Activated naive CD8-positive, alpha-beta T cell treated with anti-CD3 and anti-CD28 coated beads, Interleukin-2, amount 50 U/mL, for 24 hours (primary cell): ENCODE measurements at regions not wholly inside any gene's neighbourhood (a gene's known extent, or its start where the extent isn't known, plus 50 kb on each side); places are given as distances from the start of the nearest gene placed in this dataset.

ENCODE experiments used
- ATAC-seq: fragments of 150-1000 bp; cut with Tn5 transposase; one replicate; pipeline ENCODE4 v1.10.0; 2021
- DNase-seq: peaks from one replicate; pipeline ENCODE4 v3.0.0; 2021
- H3K27ac Mint-ChIP-seq: one replicate; pipeline ENCODE4 v1.8.0; 2021; ENCODE audit warnings: mild to moderate bottlenecking, mixed read lengths
- H3K27me3 Mint-ChIP-seq: one replicate; pipeline ENCODE4 v1.8.0; 2021; ENCODE audit warnings: mixed read lengths
- H3K36me3 Mint-ChIP-seq: one replicate; pipeline ENCODE4 v1.8.0; 2021; ENCODE audit warnings: low read depth, mixed read lengths
- H3K4me1 Mint-ChIP-seq: one replicate; pipeline ENCODE4 v1.8.0; 2021; ENCODE audit warnings: mixed read lengths
- H3K4me3 Mint-ChIP-seq: one replicate; pipeline ENCODE4 v1.8.0; 2021; ENCODE audit warnings: mild to moderate bottlenecking, moderate library complexity, mixed read lengths
- H3K9me3 Mint-ChIP-seq: one replicate; pipeline ENCODE4 v1.8.0; 2021; ENCODE audit warnings: mixed read lengths

- H3K9me3 Mint-ChIP-seq = peaks cover 17% of the 10 kb centered on the region
- H3K36me3 Mint-ChIP-seq = no peaks in the 10 kb centered on the region
- H3K4me1 Mint-ChIP-seq = no peaks in the 10 kb centered on the region
- H3K4me3 Mint-ChIP-seq = no peak overlapping the region
- DNase-seq = no peak
- no peak overlapping the region for H3K27ac Mint-ChIP-seq
- H3K27me3 Mint-ChIP-seq = no peaks in the 10 kb centered on the region
- ATAC-seq = no peak
Measured at GRCh38 chr3:75076481-75076880, 462.0 kb upstream of the CNTN3 start.

- no peak for ATAC-seq
- no peak overlapping the region for H3K27ac Mint-ChIP-seq
- H3K9me3 Mint-ChIP-seq = peaks cover 19% of the 10 kb centered on the region
- no peak overlapping the region for H3K4me3 Mint-ChIP-seq
- H3K4me1 Mint-ChIP-seq = no peaks in the 10 kb centered on the region
- no peaks in the 10 kb centered on the region for H3K27me3 Mint-ChIP-seq
- H3K36me3 Mint-ChIP-seq = no peaks in the 10 kb centered on the region
- no peak for DNase-seq
Measured at GRCh38 chr3:75078290-75078689, 463.8 kb upstream of the CNTN3 start.

GRCh38 chr3:75082845-75083244 lies 468.4 kb upstream of the CNTN3 start:
- no peaks in the 10 kb centered on the region for H3K27me3 Mint-ChIP-seq
- H3K4me3 Mint-ChIP-seq = no peak overlapping the region
- no peaks in the 10 kb centered on the region for H3K4me1 Mint-ChIP-seq
- ATAC-seq (no peak), DNase-seq (no peak)
- H3K9me3 Mint-ChIP-seq = peaks cover 25% of the 10 kb centered on the region
- no peaks in the 10 kb centered on the region for H3K36me3 Mint-ChIP-seq
- no peak overlapping the region for H3K27ac Mint-ChIP-seq

GRCh38 chr3:75089841-75090240 lies 475.4 kb upstream of the CNTN3 start:
- Mint-ChIP-seq H3K27ac (no peak overlapping the region), H3K27me3 (no peaks in the 10 kb centered on the region), H3K4me3 (no peak overlapping the region), H3K36me3 (no peaks in the 10 kb centered on the region), H3K9me3 (peaks cover 16% of the 10 kb centered on the region), H3K4me1 (no peaks in the 10 kb centered on the region)
- no peak for DNase-seq
- no peak for ATAC-seq

GRCh38 chr3:75101329-75102147 lies 487.1 kb upstream of the CNTN3 start:
- no peaks in the 10 kb centered on the region for H3K27me3 Mint-ChIP-seq
- no peak for DNase-seq
- H3K27ac Mint-ChIP-seq = no peak overlapping the region

GRCh38 chr3:75110741-75111140 lies 496.3 kb upstream of the CNTN3 start:
- no peaks in the 10 kb centered on the region for H3K36me3 Mint-ChIP-seq
- H3K27me3 Mint-ChIP-seq = no peaks in the 10 kb centered on the region
- DNase-seq (no peak), ATAC-seq (no peak)
- no peaks in the 10 kb centered on the region for H3K4me1 Mint-ChIP-seq
- peaks cover 3% of the 10 kb centered on the region for H3K9me3 Mint-ChIP-seq
- no peak overlapping the region for H3K27ac Mint-ChIP-seq
- no peak overlapping the region for H3K4me3 Mint-ChIP-seq

More at GRCh38 chr3:75101329-75102147, 487.1 kb upstream of the CNTN3 start:
- ATAC-seq = no peak
- Mint-ChIP-seq H3K4me1 (no peaks in the 10 kb centered on the region), H3K9me3 (peaks cover 22% of the 10 kb centered on the region), H3K36me3 (no peaks in the 10 kb centered on the region), H3K4me3 (no peak overlapping the region)

GRCh38 chr3:75115695-75116094 lies 501.2 kb upstream of the CNTN3 start:
- Mint-ChIP-seq H3K9me3 (peaks cover 6% of the 10 kb centered on the region), H3K4me3 (no peak overlapping the region), H3K27me3 (no peaks in the 10 kb centered on the region), H3K36me3 (no peaks in the 10 kb centered on the region), H3K4me1 (no peaks in the 10 kb centered on the region), H3K27ac (no peak overlapping the region)
- DNase-seq (no peak), ATAC-seq (no peak)

GRCh38 chr3:75118779-75119178 lies 504.3 kb upstream of the CNTN3 start:
- Mint-ChIP-seq H3K27me3 (no peaks in the 10 kb centered on the region), H3K4me3 (no peak overlapping the region), H3K9me3 (peaks cover 6% of the 10 kb centered on the region), H3K27ac (no peak overlapping the region), H3K4me1 (no peaks in the 10 kb centered on the region), H3K36me3 (no peaks in the 10 kb centered on the region)
- DNase-seq = no peak
- ATAC-seq = no peak

GRCh38 chr3:75126556-75126955 lies 512.1 kb upstream of the CNTN3 start:
- H3K27ac Mint-ChIP-seq = no peak overlapping the region
- DNase-seq (no peak), ATAC-seq (no peak)
- H3K9me3 Mint-ChIP-seq = peaks cover 4% of the 10 kb centered on the region
- H3K4me3 Mint-ChIP-seq = no peak overlapping the region
- H3K36me3 Mint-ChIP-seq = no peaks in the 10 kb centered on the region
- H3K27me3 Mint-ChIP-seq = no peaks in the 10 kb centered on the region
- H3K4me1 Mint-ChIP-seq = no peaks in the 10 kb centered on the region

- Mint-ChIP-seq H3K27ac (no peak overlapping the region), H3K9me3 (peaks cover 8% of the 10 kb centered on the region), H3K36me3 (no peaks in the 10 kb centered on the region), H3K4me3 (no peak overlapping the region), H3K27me3 (no peaks in the 10 kb centered on the region), H3K4me1 (no peaks in the 10 kb centered on the region)
- DNase-seq (no peak), ATAC-seq (no peak)
Measured at GRCh38 chr3:75129101-75129500, 514.6 kb upstream of the CNTN3 start.

- no peak for ATAC-seq
- Mint-ChIP-seq H3K4me3 (no peak overlapping the region), H3K4me1 (no peaks in the 10 kb centered on the region)
Measured at GRCh38 chr3:75136100-75136897, 521.8 kb upstream of the CNTN3 start.

GRCh38 chr3:75138345-75138744 lies 523.9 kb upstream of the CNTN3 start:
- Mint-ChIP-seq H3K27ac (no peak overlapping the region), H3K36me3 (no peaks in the 10 kb centered on the region), H3K4me1 (no peaks in the 10 kb centered on the region), H3K9me3 (peaks cover 5% of the 10 kb centered on the region), H3K27me3 (no peaks in the 10 kb centered on the region), H3K4me3 (no peak overlapping the region)
- no peak for ATAC-seq
- DNase-seq = no peak

More at GRCh38 chr3:75136100-75136897, 521.8 kb upstream of the CNTN3 start:
- Mint-ChIP-seq H3K36me3 (no peaks in the 10 kb centered on the region), H3K27me3 (no peaks in the 10 kb centered on the region), H3K9me3 (peaks cover 5% of the 10 kb centered on the region), H3K27ac (no peak overlapping the region)
- DNase-seq = no peak

GRCh38 chr3:75140904-75141615 lies 523.1 kb upstream of the FRG2C start:
- no peaks in the 10 kb centered on the region for H3K4me1 Mint-ChIP-seq
- H3K27me3 Mint-ChIP-seq = no peaks in the 10 kb centered on the region
- H3K27ac Mint-ChIP-seq = no peak overlapping the region
- no peak overlapping the region for H3K4me3 Mint-ChIP-seq
- ATAC-seq (no peak), DNase-seq (no peak)
- no peaks in the 10 kb centered on the region for H3K9me3 Mint-ChIP-seq
- H3K36me3 Mint-ChIP-seq = no peaks in the 10 kb centered on the region

- ATAC-seq (no peak), DNase-seq (no peak)
- no peaks in the 10 kb centered on the region for H3K4me1 Mint-ChIP-seq
- no peaks in the 10 kb centered on the region for H3K27me3 Mint-ChIP-seq
- no peaks in the 10 kb centered on the region for H3K9me3 Mint-ChIP-seq
- no peak overlapping the region for H3K4me3 Mint-ChIP-seq
- no peaks in the 10 kb centered on the region for H3K36me3 Mint-ChIP-seq
- H3K27ac Mint-ChIP-seq = no peak overlapping the region
Measured at GRCh38 chr3:75144406-75144805, 519.7 kb upstream of the FRG2C start.
